IgD-negative memory B cell (primary cell): ENCODE measurements at regions not wholly inside any gene's neighbourhood (a gene's known extent, or its start where the extent isn't known, plus 50 kb on each side); places are given as distances from the start of the nearest gene placed in this dataset.
A peak's percentile ranks its signal among the peaks of the same experiment; 100 is the strongest.
"Not testable (repeated sequence)": the region's sequence is repeated elsewhere in the genome, so short reads cannot be mapped to it uniquely, and the experiment has no call there.

Experiments used
- H3K27ac Mint-ChIP-seq, 3 donors: one replicate each; pipeline ENCODE4 v1.8.0; 2020 to 2022; ENCODE audit warnings: mild to moderate bottlenecking in 3 of 3, mixed read lengths in 3 of 3, moderate library complexity in 1 of 3
- H3K27me3 Mint-ChIP-seq: one replicate; pipeline ENCODE4 v1.8.0; 2021; ENCODE audit warnings: mixed read lengths
- H3K36me3 Mint-ChIP-seq: one replicate; pipeline ENCODE4 v1.8.0; 2020; ENCODE audit warnings: mild to moderate bottlenecking, mixed read lengths
- H3K4me1 Mint-ChIP-seq, 3 donors: one replicate each; pipeline ENCODE4 v1.8.0; 2020 to 2022; ENCODE audit warnings: mixed read lengths in 3 of 3, mild to moderate bottlenecking in 1 of 3
- H3K4me3 Mint-ChIP-seq, 4 donors: one replicate each; pipeline ENCODE4 v1.8.0; 2020 to 2022; ENCODE audit warnings: mild to moderate bottlenecking in 4 of 4, mixed read lengths in 4 of 4, moderate library complexity in 3 of 4
- H3K9me3 Mint-ChIP-seq, 3 donors: one replicate each; pipeline ENCODE4 v1.8.0; 2020 to 2021; ENCODE audit warnings: mixed read lengths in 3 of 3, mild to moderate bottlenecking in 1 of 3

- Mint-ChIP-seq H3K4me3 (no peak overlapping the region), H3K4me1 (no peaks in the 10 kb centered on the region), H3K9me3 (no peaks in the 10 kb centered on the region), H3K36me3 (no peaks in the 10 kb centered on the region), H3K27me3 (peaks cover 3% of the 10 kb centered on the region), H3K27ac (no peak overlapping the region)
These were observed 378.2 kb upstream of the RPS23 start for GRCh38 chr5:82656341-82656761.

GRCh38 chr5:82655078-82655477, 376.9 kb upstream of the RPS23 start:
- H3K27me3 Mint-ChIP-seq = peaks cover 3% of the 10 kb centered on the region
- H3K9me3 Mint-ChIP-seq = no peaks in the 10 kb centered on the region
- H3K27ac Mint-ChIP-seq = no peak overlapping the region
- H3K36me3 Mint-ChIP-seq = no peaks in the 10 kb centered on the region
- no peaks in the 10 kb centered on the region for H3K4me1 Mint-ChIP-seq
- H3K4me3 Mint-ChIP-seq = no peak overlapping the region

- Mint-ChIP-seq H3K4me3 (no peak overlapping the region), H3K27ac (no peak overlapping the region), H3K4me1 (no peaks in the 10 kb centered on the region), H3K27me3 (peaks cover 3% of the 10 kb centered on the region), H3K9me3 (no peaks in the 10 kb centered on the region), H3K36me3 (no peaks in the 10 kb centered on the region)
These were observed 371.8 kb upstream of the RPS23 start for GRCh38 chr5:82649943-82650342.

GRCh38 chr5:82644766-82645165, 366.6 kb upstream of the RPS23 start:
- Mint-ChIP-seq H3K27ac (no peak overlapping the region), H3K4me3 (no peak overlapping the region), H3K27me3 (no peaks in the 10 kb centered on the region), H3K4me1 (no peaks in the 10 kb centered on the region), H3K9me3 (no peaks in the 10 kb centered on the region), H3K36me3 (no peaks in the 10 kb centered on the region)

GRCh38 chr5:82644229-82644628, 366.1 kb upstream of the RPS23 start:
- Mint-ChIP-seq H3K4me3 (no peak overlapping the region), H3K36me3 (no peaks in the 10 kb centered on the region), H3K27me3 (no peaks in the 10 kb centered on the region), H3K4me1 (no peaks in the 10 kb centered on the region), H3K9me3 (no peaks in the 10 kb centered on the region), H3K27ac (no peak overlapping the region)

GRCh38 chr5:82642313-82642712, 364.2 kb upstream of the RPS23 start:
- Mint-ChIP-seq H3K4me1 (no peaks in the 10 kb centered on the region), H3K4me3 (no peak overlapping the region), H3K36me3 (no peaks in the 10 kb centered on the region), H3K27me3 (no peaks in the 10 kb centered on the region), H3K9me3 (no peaks in the 10 kb centered on the region), H3K27ac (no peak overlapping the region)

- no peak overlapping the region for H3K27ac Mint-ChIP-seq
These were observed 363.3 kb upstream of the RPS23 start for GRCh38 chr5:82641331-82642003.

GRCh38 chr5:82640916-82641315, 362.8 kb upstream of the RPS23 start:
- H3K4me1 Mint-ChIP-seq = no peaks in the 10 kb centered on the region
- H3K27ac Mint-ChIP-seq = no peak overlapping the region
- no peaks in the 10 kb centered on the region for H3K27me3 Mint-ChIP-seq
- no peaks in the 10 kb centered on the region for H3K9me3 Mint-ChIP-seq
- H3K36me3 Mint-ChIP-seq = no peaks in the 10 kb centered on the region
- no peak overlapping the region for H3K4me3 Mint-ChIP-seq

More at GRCh38 chr5:82641331-82642003, 363.3 kb upstream of the RPS23 start:
- no peaks in the 10 kb centered on the region for H3K36me3 Mint-ChIP-seq
- no peak overlapping the region for H3K4me3 Mint-ChIP-seq
- H3K27me3 Mint-ChIP-seq = no peaks in the 10 kb centered on the region
- H3K4me1 Mint-ChIP-seq = no peaks in the 10 kb centered on the region
- H3K9me3 Mint-ChIP-seq = no peaks in the 10 kb centered on the region

- no peak overlapping the region for H3K27ac Mint-ChIP-seq
- no peaks in the 10 kb centered on the region for H3K4me1 Mint-ChIP-seq
- no peaks in the 10 kb centered on the region for H3K27me3 Mint-ChIP-seq
- no peaks in the 10 kb centered on the region for H3K36me3 Mint-ChIP-seq
- H3K9me3 Mint-ChIP-seq = no peaks in the 10 kb centered on the region
- no peak overlapping the region for H3K4me3 Mint-ChIP-seq
These were observed 361.4 kb upstream of the RPS23 start for GRCh38 chr5:82639393-82640144.

- Mint-ChIP-seq H3K36me3 (no peaks in the 10 kb centered on the region), H3K9me3 (no peaks in the 10 kb centered on the region), H3K4me3 (no peak overlapping the region), H3K4me1 (no peaks in the 10 kb centered on the region), H3K27me3 (no peaks in the 10 kb centered on the region), H3K27ac (no peak overlapping the region)
These were observed 358.4 kb upstream of the RPS23 start for GRCh38 chr5:82636591-82636990.

- Mint-ChIP-seq H3K9me3 (peaks cover 0 to 1% (median 0%) of the 10 kb centered on the region in 3 donors), H3K4me3 (no peak overlapping the region), H3K4me1 (no peaks in the 10 kb centered on the region), H3K36me3 (no peaks in the 10 kb centered on the region), H3K27ac (no peak overlapping the region), H3K27me3 (no peaks in the 10 kb centered on the region)
These were observed 357.6 kb upstream of the RPS23 start for GRCh38 chr5:82635561-82636288.

GRCh38 chr5:82628364-82628910, 350.3 kb upstream of the RPS23 start:
- no peaks in the 10 kb centered on the region for H3K27me3 Mint-ChIP-seq
- no peaks in the 10 kb centered on the region for H3K4me1 Mint-ChIP-seq
- H3K36me3 Mint-ChIP-seq = no peaks in the 10 kb centered on the region
- H3K9me3 Mint-ChIP-seq = peaks cover 0 to 1% (median 0%) of the 10 kb centered on the region in 3 donors
- H3K27ac Mint-ChIP-seq = no peak overlapping the region
- no peak overlapping the region for H3K4me3 Mint-ChIP-seq

- not testable (repeated sequence) for H3K36me3 Mint-ChIP-seq, H3K9me3 Mint-ChIP-seq, H3K4me3 Mint-ChIP-seq, H3K27me3 Mint-ChIP-seq, H3K4me1 Mint-ChIP-seq
- peak overlapping the region in 1 of 3 donors; percentile 73 for H3K27ac Mint-ChIP-seq
These were observed 348.9 kb upstream of the RPS23 start for GRCh38 chr5:82626905-82627591.

- H3K27ac Mint-ChIP-seq, H3K36me3 Mint-ChIP-seq, H3K4me3 Mint-ChIP-seq, H3K4me1 Mint-ChIP-seq, H3K9me3 Mint-ChIP-seq, H3K27me3 Mint-ChIP-seq: not testable (repeated sequence)
These were observed 347.9 kb upstream of the RPS23 start for GRCh38 chr5:82626012-82626411.

- no peak overlapping the region for H3K27ac Mint-ChIP-seq
- peaks cover 0 to 5% (median 1%) of the 10 kb centered on the region in 3 donors for H3K9me3 Mint-ChIP-seq
- H3K27me3 Mint-ChIP-seq = no peaks in the 10 kb centered on the region
- H3K36me3 Mint-ChIP-seq = no peaks in the 10 kb centered on the region
- peaks cover 0 to 1% (median 0%) of the 10 kb centered on the region in 3 donors for H3K4me1 Mint-ChIP-seq
- H3K4me3 Mint-ChIP-seq = no peak overlapping the region
These were observed 345.9 kb upstream of the RPS23 start for GRCh38 chr5:82624062-82624461.
